Lung (tissue), 11 donors: ENCODE measurements at regions not wholly inside any gene's neighbourhood (a gene's known extent, or its start where the extent isn't known, plus 50 kb on each side); places are given as distances from the start of the nearest gene placed in this dataset.

Source experiments
- ATAC-seq: fragments of 200-7000 bp; cut with Tn5 transposase; one replicate; pipeline ENCODE4 v1.9.1; 2020; ENCODE audit warnings: moderate number of reproducible peaks; ENCODE audit not compliant: insufficient read depth, low FRiP score
- DNase-seq, 3 donors: peaks; one replicate each; pipeline ENCODE4 v3.0.0-alpha.2; 2013 to 2017
- H3K27ac ChIP-seq, 2 donors: one replicate each; pipeline ENCODE4 v1.5.1; 2013; ENCODE audit warnings: mild to moderate bottlenecking in 2 of 2, moderate library complexity in 2 of 2, control low read depth in 1 of 2, inconsistent platforms in 1 of 2, low read depth in 1 of 2, low read length in 1 of 2
- H3K27me3 ChIP-seq, 3 donors: one replicate each; pipeline ENCODE4 v1.5.1; 2013; ENCODE audit warnings: low read length in 2 of 3; ENCODE audit not compliant: control insufficient read depth in 3 of 3, insufficient read depth in 3 of 3
- H3K36me3 ChIP-seq, 4 donors: one replicate each; pipeline ENCODE4 v1.5.1; 2013; ENCODE audit warnings: low read length in 4 of 4, mild to moderate bottlenecking in 1 of 4, moderate library complexity in 1 of 4; ENCODE audit not compliant: control insufficient read depth in 4 of 4, insufficient read depth in 4 of 4
- H3K4me1 ChIP-seq, 5 donors: one replicate each; pipeline ENCODE4 v1.5.1; 2013; ENCODE audit warnings: low read length in 5 of 5, mild to moderate bottlenecking in 2 of 5, moderate library complexity in 1 of 5; ENCODE audit not compliant: control insufficient read depth in 5 of 5, insufficient read depth in 5 of 5
- H3K4me3 ChIP-seq: one replicate; pipeline ENCODE4 v1.5.1; 2013; ENCODE audit warnings: mild to moderate bottlenecking, control low read depth, moderate library complexity
- H3K9ac ChIP-seq, 2 donors: one replicate each; pipeline ENCODE4 v1.5.1; 2013; ENCODE audit warnings: low read length in 2 of 2, control low read depth in 1 of 2; ENCODE audit not compliant: insufficient read depth in 1 of 2
- H3K9me3 ChIP-seq, 4 donors: one replicate each; pipeline ENCODE4 v1.5.1; 2013; ENCODE audit warnings: low read length in 3 of 4, mild to moderate bottlenecking in 1 of 4, moderate library complexity in 1 of 4; ENCODE audit not compliant: control insufficient read depth in 4 of 4, insufficient read depth in 3 of 4
- WGBS, 2 donors: extraction: QIAGEN DNeasy Blood & Tissue Kit; methylation state at CpG; one replicate each; pipeline ENCODE4 v1.1.7; 2013; 5-methylcytosine and 5-hydroxymethylcytosine counted together
- TF ChIP-seq, protein P1 (sequence below): IDR thresholded peaks from 2 replicates; pipeline ENCODE4 v1.5.1; 2012; ENCODE audit warnings: mild to moderate bottlenecking; ENCODE audit errors: control extremely low read depth, extremely low read depth
- donor health status: control.
- donor health status: control.
- donor health status: Bipolar disorder and iron deficiency.
- donor health status: healthy.
- donor health status: DM: yes; HTN: yes; CAD: no.

DNA sequence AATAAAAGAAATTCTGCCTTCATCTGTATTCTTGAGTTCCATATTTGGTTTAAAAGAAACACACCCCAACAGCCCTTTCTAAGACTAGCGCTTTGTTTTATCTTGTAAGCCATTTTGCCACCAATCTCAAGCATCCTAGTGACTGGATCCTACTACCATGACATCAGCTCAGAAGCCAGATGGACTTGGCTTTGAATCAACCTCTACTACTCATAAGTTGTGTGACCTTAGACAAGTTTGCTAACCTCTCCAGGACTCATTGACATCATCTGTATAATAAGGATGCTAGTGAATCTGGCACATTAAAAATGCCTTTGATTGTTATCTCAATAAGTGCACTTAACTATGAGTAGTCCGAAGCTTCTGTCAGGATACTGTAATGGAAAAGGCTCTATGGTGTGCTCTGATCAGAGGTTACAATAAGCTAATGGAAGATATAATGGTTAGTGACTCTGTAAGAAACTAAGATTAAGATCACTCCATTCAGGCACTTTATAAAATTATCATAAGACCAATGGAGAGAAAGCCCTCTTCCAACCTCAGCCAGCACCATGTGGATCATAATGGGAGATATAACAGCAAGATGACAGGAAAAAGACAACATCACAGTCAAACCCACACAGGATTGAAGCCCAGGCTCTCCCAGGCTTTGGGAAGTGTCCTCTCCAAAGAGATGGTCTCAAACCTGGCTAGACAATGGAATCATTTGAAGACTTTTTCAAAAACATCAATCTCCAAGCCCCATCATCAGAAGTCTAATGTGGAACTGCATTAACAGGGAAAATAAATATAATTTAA is 180.6 kb upstream of the MIR17HG start:
- 41 to 94% methylated on average over 2 of the region's 2 CpGs for WGBS, 2 donors

DNA sequence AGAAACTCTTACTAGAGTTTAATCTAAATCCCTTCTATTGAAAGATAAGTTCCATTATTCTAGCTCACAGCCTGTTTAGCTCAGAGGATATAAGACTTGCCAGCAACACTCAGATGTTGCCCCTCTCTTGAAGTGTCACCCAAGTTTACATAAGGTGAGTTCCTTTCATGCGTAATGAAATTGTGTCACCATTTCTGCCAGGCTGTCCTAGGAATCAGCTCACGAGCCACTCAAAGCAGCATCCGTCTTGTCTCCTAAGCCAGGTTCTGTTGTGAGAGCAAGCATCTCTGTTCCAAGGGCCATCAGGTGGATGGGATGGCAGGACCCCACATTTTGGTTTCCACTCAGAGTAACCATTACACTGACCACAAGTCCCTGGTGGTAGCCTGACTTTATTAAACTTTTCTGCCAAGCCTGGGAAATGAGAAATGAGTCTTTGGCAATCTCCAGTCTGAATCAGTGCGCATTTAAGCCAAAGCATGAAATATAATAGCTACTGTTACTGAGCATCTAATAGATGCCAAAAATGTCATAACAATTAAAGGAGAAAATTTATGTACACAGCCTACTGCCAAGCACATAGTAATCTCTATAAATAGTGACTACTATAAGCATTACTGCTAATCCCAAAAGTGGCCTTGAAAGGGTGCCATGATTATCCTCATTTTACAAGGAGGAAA is 179.6 kb upstream of the MIR17HG start:
- Histone ChIP-seq H3K9me3 (no peaks in the 10 kb centered on the region), H3K27me3 (no peaks in the 10 kb centered on the region), H3K4me3 (no peak overlapping the region), H3K9ac (no peak overlapping the region), H3K36me3 (no peaks in the 10 kb centered on the region), H3K4me1 (no peaks in the 10 kb centered on the region), H3K27ac (no peak overlapping the region)
- 74 to 78% methylated on average over 4 of the region's 4 CpGs for WGBS, 2 donors
- TF ChIP-seq, protein P1, sequence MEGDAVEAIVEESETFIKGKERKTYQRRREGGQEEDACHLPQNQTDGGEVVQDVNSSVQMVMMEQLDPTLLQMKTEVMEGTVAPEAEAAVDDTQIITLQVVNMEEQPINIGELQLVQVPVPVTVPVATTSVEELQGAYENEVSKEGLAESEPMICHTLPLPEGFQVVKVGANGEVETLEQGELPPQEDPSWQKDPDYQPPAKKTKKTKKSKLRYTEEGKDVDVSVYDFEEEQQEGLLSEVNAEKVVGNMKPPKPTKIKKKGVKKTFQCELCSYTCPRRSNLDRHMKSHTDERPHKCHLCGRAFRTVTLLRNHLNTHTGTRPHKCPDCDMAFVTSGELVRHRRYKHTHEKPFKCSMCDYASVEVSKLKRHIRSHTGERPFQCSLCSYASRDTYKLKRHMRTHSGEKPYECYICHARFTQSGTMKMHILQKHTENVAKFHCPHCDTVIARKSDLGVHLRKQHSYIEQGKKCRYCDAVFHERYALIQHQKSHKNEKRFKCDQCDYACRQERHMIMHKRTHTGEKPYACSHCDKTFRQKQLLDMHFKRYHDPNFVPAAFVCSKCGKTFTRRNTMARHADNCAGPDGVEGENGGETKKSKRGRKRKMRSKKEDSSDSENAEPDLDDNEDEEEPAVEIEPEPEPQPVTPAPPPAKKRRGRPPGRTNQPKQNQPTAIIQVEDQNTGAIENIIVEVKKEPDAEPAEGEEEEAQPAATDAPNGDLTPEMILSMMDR, result no peak
- ATAC-seq (no peak), DNase-seq (peak in 1 of 3 donors; percentile 46)

More for the DNA sequence above, 180.6 kb upstream of the MIR17HG start:
- no peak overlapping the region for H3K4me3 ChIP-seq
- ATAC-seq (no peak), DNase-seq (no peak)
- no peaks in the 10 kb centered on the region for H3K9me3 ChIP-seq
- no peaks in the 10 kb centered on the region for H3K27me3 ChIP-seq
- no peaks in the 10 kb centered on the region for H3K36me3 ChIP-seq
- TF ChIP-seq, protein P1, result no peak
- no peak overlapping the region for H3K27ac ChIP-seq
- H3K9ac ChIP-seq, result no peak overlapping the region
- peaks cover 0 to 3% (median 0%) of the 10 kb centered on the region in 5 donors for H3K4me1 ChIP-seq

DNA sequence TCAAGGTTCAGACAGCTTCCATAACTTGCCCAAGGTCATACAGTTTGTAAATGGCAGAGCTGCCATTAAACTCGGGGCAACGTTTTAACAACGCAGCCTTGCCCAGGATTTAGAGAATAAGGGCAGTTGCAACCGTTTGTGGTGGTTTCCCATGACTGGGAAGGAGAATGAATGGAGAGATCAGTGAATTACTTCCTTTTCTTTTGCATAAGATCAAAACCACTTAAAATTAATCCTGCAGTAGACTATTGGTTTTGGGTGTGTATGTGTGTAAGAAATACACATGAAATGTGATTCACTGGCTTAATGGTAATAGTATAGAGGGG is 179.1 kb upstream of the MIR17HG start:
- 34 to 40% methylated on average over 4 of the region's 4 CpGs for WGBS, 2 donors
- ATAC-seq, result no peak

More for the DNA sequence above, 179.1 kb upstream of the MIR17HG start:
- H3K36me3 ChIP-seq, result no peaks in the 10 kb centered on the region
- no peaks in the 10 kb centered on the region for H3K27me3 ChIP-seq
- H3K4me1 ChIP-seq, result no peaks in the 10 kb centered on the region
- no peak overlapping the region for H3K4me3 ChIP-seq
- no peak overlapping the region for H3K9ac ChIP-seq
- TF ChIP-seq, protein P1, result no peak
- H3K27ac ChIP-seq, result no peak overlapping the region
- no peaks in the 10 kb centered on the region for H3K9me3 ChIP-seq
- no peak for DNase-seq
